IMR-90 (cell line): ENCODE measurements at regions not wholly inside any gene's neighbourhood (a gene's known extent, or its start where the extent isn't known, plus 50 kb on each side); places are given as distances from the start of the nearest gene placed in this dataset.

Experiments used
- ATAC-seq: fragments of 200-7000 bp; cut with Tn5 transposase; 2 replicates; pipeline ENCODE4 v1.9.1; 2020; ENCODE audit warnings: low read depth, mild to moderate bottlenecking, moderate library complexity
- BruUV-seq: library from RNA; stranded (reverse); fragments of 400-500 nt; replicated peaks from 2 replicates; lab custom pipeline; 2021; lab: Mats Ljungman, UMichigan
- CTCF ChIA-PET: fragments of 300-600 bp; formaldehyde crosslinking; extraction: SDS; loops from one replicate; lab custom pipeline; 2021; ENCODE audit warnings: antibody characterized with exemption; lab: Yijun Ruan, JAX
- POLR2A ChIA-PET: fragments of 300-600 bp; sonication (Branson Sonifier 250); formaldehyde crosslinking; loops from one replicate; lab custom pipeline; 2022; ENCODE audit warnings: antibody characterized with exemption; ENCODE audit not compliant: unreplicated experiment; lab: Charles Lee
- DNase-seq: peaks from one replicate; pipeline ENCODE4 v3.0.0; 2013
- H2AFZ ChIP-seq: replicated peaks from 2 replicates; pipeline ENCODE3; 2013; ENCODE audit warnings: low read length, mild to moderate bottlenecking; ENCODE audit not compliant: poor library complexity
- H2AK5ac ChIP-seq: 2 replicates; pipeline ENCODE4 v1.6.1; 2013; ENCODE audit warnings: low read depth, low read length, inconsistent platforms
- H2AK9ac ChIP-seq: replicated peaks from 2 replicates; pipeline ENCODE3; 2013; ENCODE audit warnings: mild to moderate bottlenecking, low read depth, low read length, moderate library complexity; ENCODE audit not compliant: poor library complexity
- H2BK120ac ChIP-seq: 2 replicates; pipeline ENCODE4 v1.6.1; 2013; ENCODE audit warnings: low read depth, low read length, inconsistent platforms
- H2BK15ac ChIP-seq: 3 replicates; pipeline ENCODE4 v1.6.1; 2013; ENCODE audit warnings: low read depth, low read length, inconsistent platforms
- H2BK20ac ChIP-seq: 2 replicates; pipeline ENCODE4 v1.6.1; 2013; ENCODE audit warnings: low read depth, mild to moderate bottlenecking, inconsistent platforms, low read length, moderate library complexity
- H2BK5ac ChIP-seq: 2 replicates; pipeline ENCODE4 v1.6.1; 2013; ENCODE audit warnings: mild to moderate bottlenecking, low read depth, low read length, inconsistent platforms; ENCODE audit not compliant: poor library complexity, severe bottlenecking
- H3K14ac ChIP-seq: replicated peaks from 2 replicates; pipeline ENCODE4 v1.6.1; 2013; ENCODE audit warnings: low read depth, low read length, inconsistent platforms
- H3K18ac ChIP-seq: 2 replicates; pipeline ENCODE4 v1.6.1; 2013; ENCODE audit warnings: low read depth, low read length, control low read depth
- H3K23ac ChIP-seq: 2 replicates; pipeline ENCODE4 v1.6.1; 2013; ENCODE audit warnings: low read depth, low read length, inconsistent platforms
- H3K27ac ChIP-seq: 2 replicates; pipeline ENCODE4 v1.5.1; 2013; ENCODE audit warnings: mild to moderate bottlenecking, control low read depth, low read length; ENCODE audit not compliant: insufficient read depth
- H3K27me3 ChIP-seq: 2 replicates; pipeline ENCODE4 v1.6.1; 2013; ENCODE audit warnings: low read length; ENCODE audit not compliant: control insufficient read depth, insufficient read depth
- H3K36me3 ChIP-seq: 2 replicates; pipeline ENCODE4 v1.6.1; 2013; ENCODE audit warnings: low read length, mixed read lengths; ENCODE audit not compliant: control insufficient read depth, insufficient read depth
- H3K4ac ChIP-seq: 2 replicates; pipeline ENCODE4 v1.6.1; 2013; ENCODE audit warnings: low read depth, low read length, inconsistent platforms
- H3K4me1 ChIP-seq: 2 replicates; pipeline ENCODE4 v1.6.1; 2013; ENCODE audit warnings: low read length, mixed read lengths; ENCODE audit not compliant: control insufficient read depth, insufficient read depth
- H3K4me2 ChIP-seq: 2 replicates; pipeline ENCODE4 v1.6.1; 2013; ENCODE audit warnings: low read depth, mild to moderate bottlenecking, control low read depth, low read length, moderate library complexity
- H3K4me3 ChIP-seq: 2 replicates; pipeline ENCODE4 v1.5.1; 2013; ENCODE audit warnings: low read depth, mild to moderate bottlenecking, control low read depth, low read length, moderate library complexity; ENCODE audit not compliant: insufficient read depth
- H3K56ac ChIP-seq: 2 replicates; pipeline ENCODE4 v1.6.1; 2013; ENCODE audit warnings: low read length, inconsistent platforms; ENCODE audit not compliant: insufficient read depth; ENCODE audit errors: extremely low read depth
- H3K79me1 ChIP-seq, 2 experiments: 2 replicates each; pipeline ENCODE4 v1.6.1; 2013; ENCODE audit warnings: low read length in 2 of 2, inconsistent platforms in 1 of 2, low read depth in 1 of 2
- H3K9ac ChIP-seq: 2 replicates; pipeline ENCODE4 v1.6.1; 2013; ENCODE audit warnings: low read depth, low read length, control low read depth
- H3K9me1 ChIP-seq: 2 replicates; pipeline ENCODE4 v1.6.1; 2013; ENCODE audit warnings: low read length, inconsistent platforms; ENCODE audit not compliant: insufficient read depth
- H3K9me3 ChIP-seq: 2 replicates; pipeline ENCODE4 v1.6.1; 2013; ENCODE audit warnings: low read length; ENCODE audit not compliant: control insufficient read depth, insufficient read depth
- H4K20me1 ChIP-seq: 2 replicates; pipeline ENCODE4 v1.6.1; 2013; ENCODE audit warnings: low read length, inconsistent platforms; ENCODE audit not compliant: insufficient read depth
- H4K5ac ChIP-seq: 2 replicates; pipeline ENCODE4 v1.6.1; 2013; ENCODE audit warnings: mild to moderate bottlenecking, low read depth, low read length, control low read depth
- H4K8ac ChIP-seq, 2 experiments: 2 replicates each; pipeline ENCODE4 v1.6.1; 2013; ENCODE audit warnings: low read depth in 2 of 2, low read length in 2 of 2, control low read depth in 1 of 2, inconsistent platforms in 1 of 2
- H4K91ac ChIP-seq: 2 replicates; pipeline ENCODE4 v1.6.1; 2013; ENCODE audit warnings: low read depth, low read length, inconsistent platforms; ENCODE audit not compliant: insufficient read depth
- BHLHE40 ChIP-seq: fragments of 150-350 bp; IDR thresholded peaks from 2 replicates; pipeline ENCODE4 v1.6.1; 2016; ENCODE audit warnings: mild to moderate bottlenecking, low read depth, low read length
- CHD1 ChIP-seq: IDR thresholded peaks from 2 replicates; pipeline ENCODE4 v1.6.1; 2012; ENCODE audit warnings: low read depth, low read length, improper control_type of control experiment
- FOS ChIP-seq: fragments of 150-350 bp; IDR thresholded peaks from 2 replicates; pipeline ENCODE4 v1.6.1; 2016; ENCODE audit warnings: low read depth, low read length
- MAZ ChIP-seq: IDR thresholded peaks from 2 replicates; pipeline ENCODE4 v1.6.1; 2012; ENCODE audit warnings: low read depth, mild to moderate bottlenecking, low read length, improper control_type of control experiment, moderate library complexity, borderline replicate concordance
- MXI1 ChIP-seq: IDR thresholded peaks from 2 replicates; pipeline ENCODE4 v1.6.1; 2012; ENCODE audit warnings: low read depth, mild to moderate bottlenecking, low read length, moderate library complexity, borderline replicate concordance
- POLR2A ChIP-seq: IDR thresholded peaks from 2 replicates; pipeline ENCODE4 v1.6.1; 2012; ENCODE audit warnings: mild to moderate bottlenecking, low read depth, low read length
- RAD21 ChIP-seq: IDR thresholded peaks from 2 replicates; pipeline ENCODE4 v1.6.1; 2012; ENCODE audit warnings: low read length, improper control_type of control experiment
- RCOR1 ChIP-seq: IDR thresholded peaks from 2 replicates; pipeline ENCODE4 v1.6.1; 2012; ENCODE audit warnings: mild to moderate bottlenecking, low read length, improper control_type of control experiment; ENCODE audit not compliant: insufficient replicate concordance
- SMC3 ChIP-seq: fragments of 150-350 bp; IDR thresholded peaks from 2 replicates; pipeline ENCODE4 v1.6.1; 2016; ENCODE audit warnings: low read depth, mild to moderate bottlenecking, antibody characterized with exemption, low read length, moderate library complexity
- WGBS, 2 experiments: methylation state at CpG; one replicate each; pipeline versions ENCODE4 v1.1.5 to v1.1.7; 2013; ENCODE audit warnings: missing lambda C conversion rate in 2 of 2; ENCODE audit not compliant: insufficient read length in 1 of 2; ENCODE audit errors: extremely low coverage in 2 of 2; 5-methylcytosine and 5-hydroxymethylcytosine counted together
- dilution Hi-C: fragments of 300-500 bp; cut with HindIII; formaldehyde crosslinking; loops from one replicate; pipeline ENCODE4 v1.14.3; 2018; ENCODE audit warnings: low sequenced_read_pairs; ENCODE audit not compliant: unreplicated experiment
- in situ Hi-C: fragments of 300-500 bp; cut with MboI; formaldehyde crosslinking; loops from 3 replicates; pipeline ENCODE4 v1.14.3; 2019; ENCODE audit warnings: low sequenced_read_pairs, inconsistent platforms, mixed read lengths
- intact Hi-C: fragments of 100-400 bp; cut with micrococcal nuclease; formaldehyde crosslinking; loops from 2 replicates; pipeline ENCODE4 v1.10.0; 2022
- TF ChIP-seq, protein P1 (sequence below): fragments of 150-350 bp; IDR thresholded peaks from 2 replicates; pipeline ENCODE4 v1.6.1; 2016; ENCODE audit warnings: low read depth, mild to moderate bottlenecking, low read length, moderate library complexity, borderline replicate concordance

DNA sequence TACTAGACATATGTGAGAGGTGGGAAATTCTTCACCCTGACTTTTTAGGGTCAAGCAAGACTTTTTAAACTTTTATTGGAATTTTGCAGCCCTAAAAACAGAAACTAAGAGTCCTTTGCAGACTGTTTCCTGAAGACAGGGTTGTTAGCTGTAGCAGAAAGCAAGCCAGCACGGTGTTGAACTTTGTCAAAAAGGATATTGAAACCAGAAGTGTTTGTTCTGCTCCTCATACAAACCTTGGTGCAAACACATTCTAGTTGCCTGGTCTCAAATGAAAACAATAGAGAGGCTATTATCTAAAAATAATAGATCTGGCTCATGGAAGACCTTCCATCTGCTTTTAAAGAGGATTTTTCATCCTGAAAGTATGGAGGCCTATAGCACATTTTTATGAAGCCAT lies 65.8 kb upstream of the IGFBP5 start:
- peaks cover 13% of the 10 kb centered on the region; the same call in 1 of the 2 replicates for H3K27me3 ChIP-seq
- WGBS, 2 experiments = no CpG with 5 or more reads among the region's 1 CpG
- H3K36me3 ChIP-seq = no peaks in the 10 kb centered on the region
- H3K9me3 ChIP-seq = no peaks in the 10 kb centered on the region
- H2AFZ ChIP-seq = no peak overlapping the region
- no peak overlapping the region for H2BK15ac ChIP-seq
- H3K18ac ChIP-seq = no peak overlapping the region
- H3K79me1 ChIP-seq = no peaks in the 10 kb centered on the region
- no peak overlapping the region for H3K27ac ChIP-seq
- in situ Hi-C loops (no loop called here), dilution Hi-C loops (no loop called here), intact Hi-C loops (no loop called here)
- H4K8ac ChIP-seq = no peak overlapping the region
- TF ChIP-seq MAZ (no peak), RAD21 (no peak), BHLHE40 (no peak), SMC3 (no peak), CHD1 (no peak), POLR2A (no peak), MXI1 (no peak), RCOR1 (no peak), FOS (no peak)
- TF ChIP-seq, protein P1, sequence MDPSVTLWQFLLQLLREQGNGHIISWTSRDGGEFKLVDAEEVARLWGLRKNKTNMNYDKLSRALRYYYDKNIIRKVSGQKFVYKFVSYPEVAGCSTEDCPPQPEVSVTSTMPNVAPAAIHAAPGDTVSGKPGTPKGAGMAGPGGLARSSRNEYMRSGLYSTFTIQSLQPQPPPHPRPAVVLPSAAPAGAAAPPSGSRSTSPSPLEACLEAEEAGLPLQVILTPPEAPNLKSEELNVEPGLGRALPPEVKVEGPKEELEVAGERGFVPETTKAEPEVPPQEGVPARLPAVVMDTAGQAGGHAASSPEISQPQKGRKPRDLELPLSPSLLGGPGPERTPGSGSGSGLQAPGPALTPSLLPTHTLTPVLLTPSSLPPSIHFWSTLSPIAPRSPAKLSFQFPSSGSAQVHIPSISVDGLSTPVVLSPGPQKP = no peak
- no peak overlapping the region for H4K91ac ChIP-seq
- H2BK120ac ChIP-seq = no peak overlapping the region
- H2BK20ac ChIP-seq = no peak overlapping the region
- CTCF ChIA-PET = no interaction called here
- H3K4me1 ChIP-seq = peaks cover 3% of the 10 kb centered on the region; the same call in 1 of the 2 replicates
- DNase-seq = no peak
- H3K9ac ChIP-seq = no peak overlapping the region
- H3K56ac ChIP-seq = no peak overlapping the region
- no peak overlapping the region for H2AK5ac ChIP-seq
- H3K9me1 ChIP-seq = no peaks in the 10 kb centered on the region
- no peak overlapping the region for H2AK9ac ChIP-seq
- no peak; the same call in 1 of the 2 replicates for ATAC-seq
- no TSS peak for BruUV-seq
- H3K4me2 ChIP-seq = no peak overlapping the region
- H4K5ac ChIP-seq = no peak overlapping the region
- H3K23ac ChIP-seq = no peak overlapping the region
- H3K4me3 ChIP-seq = no peak overlapping the region
- H3K14ac ChIP-seq = no peak overlapping the region
- H2BK5ac ChIP-seq = no peak overlapping the region
- H4K20me1 ChIP-seq = no peaks in the 10 kb centered on the region
- no peak overlapping the region for H3K4ac ChIP-seq
- POLR2A ChIA-PET = no interaction called here
